ENCODE measurements at regions not wholly inside any gene's neighbourhood (a gene's known extent, or its start where the extent isn't known, plus 50 kb on each side); places are given as distances from the start of the nearest gene placed in this dataset.
A peak's percentile ranks its signal among the peaks of the same experiment; 100 is the strongest.

DNA sequence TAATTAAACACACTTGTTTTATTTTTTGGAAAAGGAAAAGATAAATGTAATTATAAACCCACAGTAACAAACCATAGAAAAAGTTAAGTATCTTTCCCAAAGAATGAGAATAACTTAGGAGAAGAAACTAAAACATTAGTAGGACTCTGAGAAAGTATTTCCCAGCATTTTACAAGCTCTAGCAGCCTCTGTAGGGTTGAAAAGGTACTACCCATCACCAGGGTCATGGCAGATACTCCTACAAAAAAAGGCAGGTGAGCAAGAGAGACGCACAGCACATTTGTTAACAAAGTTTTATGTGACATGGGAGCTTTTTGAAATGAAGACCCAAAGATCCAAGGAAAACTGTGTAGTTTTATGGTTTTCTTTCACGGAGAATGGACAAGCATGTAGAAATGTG lies 77.7 kb upstream of the FAM169A start:
- DNase-seq (ENCODE audit: low spot score in 2 of 2) (no peak), ATAC-seq (no peak)
- Mint-ChIP-seq H3K9me3 (no peaks in the 10 kb centered on the region), H3K36me3 (no peaks in the 10 kb centered on the region), H3K27ac (no peak overlapping the region)

DNA sequence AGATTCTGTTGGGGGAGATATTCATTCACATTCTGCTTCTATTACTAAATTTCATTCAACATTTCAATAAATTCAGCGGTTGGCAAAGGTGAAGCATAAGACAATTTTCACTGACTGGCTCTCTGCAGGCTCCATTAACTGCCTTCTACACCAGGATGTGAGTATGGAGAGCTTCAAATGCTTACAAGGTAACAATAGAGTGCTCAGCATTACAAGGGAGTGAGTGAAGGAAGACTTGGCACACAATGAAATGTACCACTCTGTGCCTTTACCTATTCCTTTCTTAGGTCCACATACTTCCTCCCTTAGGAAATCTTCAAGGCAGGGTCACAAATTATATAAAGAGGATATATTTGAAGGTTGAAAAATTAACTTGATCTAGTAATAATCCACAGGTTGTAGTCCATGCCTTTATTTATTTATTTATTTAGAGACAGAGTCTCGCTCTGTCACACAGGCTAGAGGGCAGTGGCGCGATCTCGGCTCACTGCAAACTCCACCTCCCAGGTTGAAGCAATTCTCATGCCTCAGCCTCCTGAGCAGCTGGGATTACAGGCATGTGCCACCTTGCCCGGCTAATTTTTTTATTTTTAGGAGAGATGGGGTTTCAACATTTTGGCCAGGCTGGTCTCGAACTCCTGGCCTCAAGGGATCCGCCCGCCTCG lies 76.6 kb upstream of the FAM169A start:
- ATAC-seq (no peak), DNase-seq (ENCODE audit: low spot score in 2 of 2) (no peak)
- Mint-ChIP-seq H3K27ac (no peak overlapping the region), H3K9me3 (no peaks in the 10 kb centered on the region), H3K36me3 (no peaks in the 10 kb centered on the region)

DNA sequence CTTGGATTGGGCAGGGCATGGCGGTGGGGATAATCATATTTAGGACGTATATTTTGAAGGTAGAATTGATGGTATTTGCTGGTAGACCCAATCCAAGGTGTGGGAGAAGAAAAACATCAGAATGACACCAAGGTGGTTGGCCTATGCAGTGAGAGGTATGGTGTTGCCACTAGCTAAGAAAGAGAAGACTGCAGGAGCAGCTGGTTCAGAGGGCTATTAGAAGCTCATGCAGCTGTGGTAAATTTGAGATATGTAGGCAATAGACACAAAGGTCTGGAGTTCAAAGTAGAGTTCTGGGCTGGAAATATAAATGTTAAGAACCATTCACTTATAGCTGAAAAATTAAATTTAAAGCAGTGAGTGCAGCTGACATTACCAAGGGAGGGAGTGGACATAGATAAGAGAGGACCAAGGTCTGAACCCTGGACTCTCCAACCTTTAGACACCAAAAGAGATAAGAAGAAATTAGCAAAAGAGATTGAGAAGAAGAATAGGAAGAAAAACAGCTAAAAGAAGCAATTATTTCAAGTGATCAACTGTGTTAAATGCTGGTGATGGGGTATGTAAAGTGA lies 74.7 kb upstream of the FAM169A start:
- Mint-ChIP-seq H3K36me3 (no peaks in the 10 kb centered on the region), H3K27ac (no peak overlapping the region), H3K9me3 (no peaks in the 10 kb centered on the region)
- ATAC-seq (no peak), DNase-seq (ENCODE audit: low spot score in 2 of 2) (no peak)

DNA sequence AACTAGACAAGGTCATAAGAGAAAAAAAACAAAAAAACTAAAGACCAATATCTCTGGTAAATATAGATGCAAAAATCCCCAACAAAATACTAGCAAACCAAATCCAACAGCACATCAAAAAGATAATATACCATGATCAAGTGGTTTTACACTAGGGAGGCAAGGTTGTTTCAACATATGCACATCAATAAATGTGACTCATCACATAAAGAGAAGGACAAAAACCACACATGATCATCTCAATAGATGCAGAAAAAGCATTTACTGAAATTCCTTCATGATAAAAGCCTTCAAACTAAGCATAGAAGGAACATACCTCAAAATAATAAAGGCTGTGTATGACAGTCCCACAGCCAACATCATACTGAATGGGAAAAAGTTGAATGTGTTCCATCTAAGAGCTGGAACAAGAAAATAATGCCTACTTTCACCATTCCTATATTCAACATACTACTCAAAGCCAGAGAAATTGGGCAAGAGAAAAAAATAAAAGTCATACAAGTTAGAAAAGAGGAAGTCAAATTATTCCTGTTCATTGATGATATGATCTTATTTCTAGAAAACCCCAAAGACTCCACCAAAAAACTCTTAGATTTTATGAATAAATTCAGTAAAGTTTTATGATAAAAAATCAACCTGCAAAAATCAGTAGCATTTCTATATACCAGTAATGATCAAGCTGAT lies 72.2 kb upstream of the FAM169A start:
- DNase-seq (ENCODE audit: low spot score in 2 of 2): no peak
- H3K27ac Mint-ChIP-seq: no peak overlapping the region
- no peaks in the 10 kb centered on the region for H3K36me3 Mint-ChIP-seq
- no peak for ATAC-seq
- no peaks in the 10 kb centered on the region for H3K9me3 Mint-ChIP-seq

DNA sequence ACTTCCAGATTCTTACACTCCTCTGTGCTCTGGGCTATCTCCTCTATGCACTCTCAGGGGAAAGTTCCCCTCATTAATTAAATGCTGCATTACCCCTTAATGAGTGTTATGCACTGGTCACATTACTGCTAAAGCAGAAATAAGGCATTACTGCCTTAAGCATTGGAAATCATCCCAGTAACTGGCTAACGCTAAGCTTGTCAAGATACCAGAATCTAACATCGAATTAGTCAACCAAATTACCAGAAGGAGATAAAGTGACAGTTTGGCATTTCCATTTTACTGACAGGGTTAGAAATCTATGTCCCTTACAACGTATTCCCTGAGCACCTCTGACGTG lies 69.5 kb upstream of the FAM169A start:
- no peaks in the 10 kb centered on the region for H3K36me3 Mint-ChIP-seq
- peak overlapping the region; percentile 62 to 75 for H3K27ac Mint-ChIP-seq
- no peak for ATAC-seq
- no peaks in the 10 kb centered on the region for H3K9me3 Mint-ChIP-seq
- DNase-seq (ENCODE audit: low spot score in 2 of 2): no peak

DNA sequence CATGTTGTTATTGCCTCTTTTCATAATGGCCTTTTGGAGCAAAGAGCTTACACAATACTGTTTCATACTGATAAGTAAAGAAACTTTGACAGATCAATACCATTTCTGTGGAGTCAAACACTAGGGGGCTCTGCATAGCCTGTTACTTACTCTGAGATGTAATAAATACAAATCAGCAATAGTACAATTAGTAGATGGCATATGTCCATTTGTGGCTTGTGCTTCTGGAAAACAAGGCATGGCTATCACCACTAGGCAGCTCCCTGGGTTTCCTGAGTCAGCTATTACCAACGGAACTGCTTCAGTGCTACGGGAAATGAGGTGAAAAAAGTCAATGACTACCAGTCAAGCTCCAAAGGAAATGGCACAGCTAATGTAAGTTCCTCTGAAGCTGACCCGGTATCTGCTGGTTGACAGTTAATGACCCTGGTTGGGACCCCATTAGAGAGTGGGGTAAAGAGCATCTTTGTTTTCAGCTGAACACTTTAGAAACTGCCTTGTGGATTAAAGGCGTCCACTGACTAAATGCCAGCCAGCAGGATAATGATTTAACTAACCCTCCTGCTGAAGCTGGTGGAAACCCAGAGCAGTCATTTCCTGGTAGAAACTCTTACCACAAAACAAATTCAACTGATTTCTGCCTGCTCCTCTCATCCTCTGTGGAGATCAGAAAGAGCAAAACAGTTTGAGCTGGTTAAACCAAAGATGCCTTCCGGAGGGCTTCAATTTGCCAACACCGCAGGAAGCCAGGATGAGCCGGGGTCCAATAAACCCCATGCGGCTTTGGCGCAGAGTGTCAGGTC lies 69.0 kb upstream of the FAM169A start:
- Mint-ChIP-seq H3K9me3 (no peaks in the 10 kb centered on the region), H3K27ac (peak overlapping the region; percentile 62 to 75), H3K36me3 (no peaks in the 10 kb centered on the region)
- peak; percentile 91 to 92 for ATAC-seq
- peak in 1 of 2 donors; percentile 42 for DNase-seq (ENCODE audit: low spot score in 2 of 2)

DNA sequence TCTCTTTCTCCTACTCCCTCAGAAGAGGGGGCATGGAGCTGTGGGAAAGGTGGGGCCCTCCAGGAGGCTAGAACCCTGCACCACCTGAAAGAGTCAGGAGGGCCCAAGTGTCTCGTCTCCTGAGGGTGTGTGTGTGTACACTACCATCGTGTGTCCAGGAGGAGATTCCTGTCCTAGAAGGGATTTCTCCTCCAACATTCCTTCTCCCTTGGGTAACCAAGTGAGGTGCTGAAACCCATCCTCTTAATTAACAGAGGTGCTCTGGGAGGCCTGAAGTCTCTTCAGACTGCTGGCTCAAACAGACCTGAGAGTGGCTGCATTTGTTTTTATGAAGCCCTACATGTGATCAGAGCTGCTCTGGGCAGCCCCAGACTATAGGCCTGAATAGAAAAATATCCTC lies 61.1 kb upstream of the FAM169A start:
- Mint-ChIP-seq H3K27ac (no peak overlapping the region), H3K9me3 (no peaks in the 10 kb centered on the region), H3K36me3 (no peaks in the 10 kb centered on the region)
- ATAC-seq (no peak), DNase-seq (ENCODE audit: low spot score in 2 of 2) (no peak)

DNA sequence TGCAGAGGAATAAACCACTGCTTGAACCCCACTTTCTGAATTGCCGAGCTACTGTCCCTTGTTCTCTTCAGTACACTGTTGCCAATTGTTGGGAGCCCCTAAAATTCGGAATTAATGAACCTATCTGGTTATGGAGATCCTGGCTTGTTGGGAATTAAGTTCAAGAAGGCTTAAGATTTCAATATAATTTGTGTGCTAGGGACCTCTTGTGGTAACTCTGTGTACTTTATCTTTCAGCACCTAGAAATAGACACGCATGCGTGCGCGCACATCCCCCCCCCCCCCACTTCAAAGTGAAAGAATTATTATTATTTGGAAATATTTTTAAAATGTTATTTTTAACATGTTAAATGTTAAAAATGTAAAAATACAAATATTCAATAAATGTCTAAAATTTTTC lies 53.3 kb upstream of the FAM169A start:
- DNase-seq (ENCODE audit: low spot score in 2 of 2) (no peak), ATAC-seq (no peak)
- H3K27ac Mint-ChIP-seq: no peak overlapping the region
- no peaks in the 10 kb centered on the region for H3K36me3 Mint-ChIP-seq
- no peaks in the 10 kb centered on the region for H3K9me3 Mint-ChIP-seq

DNA sequence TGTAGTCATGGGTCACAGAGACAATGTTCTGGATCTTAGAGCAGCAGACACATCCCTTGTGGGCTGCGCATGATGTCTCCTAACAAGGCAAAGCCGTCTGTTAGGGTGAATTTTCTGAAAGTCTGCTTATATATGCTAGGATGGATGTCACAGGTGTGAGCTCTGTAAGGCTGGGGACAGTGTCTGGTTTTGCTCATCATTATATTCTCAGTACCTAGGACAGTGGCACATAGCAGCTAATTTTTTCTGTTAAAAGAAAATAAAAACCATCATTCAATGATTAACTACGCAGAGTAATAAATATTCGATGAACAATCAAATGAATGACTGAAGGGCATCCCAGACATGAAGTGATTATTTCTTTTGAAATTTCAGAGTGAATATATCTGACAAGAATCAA lies 52.9 kb upstream of the FAM169A start:
- no peak overlapping the region for H3K27ac Mint-ChIP-seq
- ATAC-seq: no peak
- H3K36me3 Mint-ChIP-seq: no peaks in the 10 kb centered on the region
- DNase-seq (ENCODE audit: low spot score in 2 of 2): no peak
- H3K9me3 Mint-ChIP-seq: no peaks in the 10 kb centered on the region

DNA sequence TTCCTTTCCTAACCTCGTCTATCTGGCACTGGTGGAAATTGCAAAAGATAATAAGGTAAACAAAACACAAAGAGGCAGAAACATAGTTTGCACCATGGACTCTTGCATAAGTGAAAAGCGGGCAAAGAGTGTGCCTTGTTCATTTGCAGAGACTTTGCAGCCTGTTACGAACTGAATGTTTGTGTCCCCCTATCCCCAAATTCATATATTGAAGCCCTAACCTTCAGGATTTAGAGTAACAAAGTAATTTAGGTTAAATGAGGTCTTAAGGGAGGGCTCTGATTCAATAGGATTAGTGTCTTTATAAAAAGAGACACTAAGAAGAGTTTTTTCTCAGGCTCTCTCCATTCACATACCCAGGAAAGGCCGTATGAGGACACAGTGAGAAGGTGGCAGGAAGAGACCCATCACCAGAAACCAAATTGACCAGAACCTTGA lies 52.1 kb upstream of the FAM169A start:
- no peak for DNase-seq (ENCODE audit: low spot score in 2 of 2)
- no peaks in the 10 kb centered on the region for H3K9me3 Mint-ChIP-seq

DNA sequence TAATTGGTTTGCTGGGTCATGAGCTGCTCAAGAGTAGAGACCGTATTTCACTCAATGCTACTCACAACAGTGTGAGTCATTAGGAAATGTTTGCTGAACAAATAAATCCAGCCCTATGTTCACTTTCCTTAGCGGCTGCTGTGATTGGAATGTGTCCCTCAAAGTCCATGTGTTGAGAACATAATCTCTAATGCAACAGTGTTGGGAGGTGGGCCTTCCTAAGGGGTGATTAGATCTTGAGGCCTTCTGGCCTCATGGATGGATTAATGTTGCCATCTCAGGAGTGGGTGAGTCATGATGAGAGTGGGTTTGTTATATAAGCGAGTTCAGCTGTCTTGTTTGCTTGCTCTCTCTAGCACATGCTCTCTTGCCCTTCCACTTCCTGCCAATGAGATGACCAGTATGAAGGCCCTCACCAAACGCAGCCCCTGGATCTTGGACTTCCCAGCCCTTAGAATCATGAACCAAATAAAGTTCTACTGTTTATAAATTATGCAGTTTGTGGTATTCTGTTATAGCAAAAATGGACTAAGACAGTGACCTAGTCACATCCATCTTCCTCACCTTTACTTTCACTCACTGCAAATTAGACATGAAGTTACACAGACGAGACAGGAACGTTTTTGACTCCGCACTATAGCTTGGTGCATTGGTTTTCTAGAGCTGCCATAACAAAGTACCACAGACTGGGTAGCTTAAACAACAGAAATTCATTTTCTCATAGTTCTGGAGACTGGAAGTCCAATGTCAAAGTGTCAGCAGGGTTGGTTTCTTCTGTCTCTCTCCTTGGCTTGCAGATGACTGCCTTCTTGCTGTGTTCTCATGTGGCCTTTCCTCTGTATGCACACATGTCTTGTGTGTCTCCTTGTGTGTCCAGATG lies 50.9 kb upstream of the FAM169A start:
- no peak overlapping the region for H3K27ac Mint-ChIP-seq
- no peak for DNase-seq (ENCODE audit: low spot score in 2 of 2)
- no peaks in the 10 kb centered on the region for H3K36me3 Mint-ChIP-seq
- no peaks in the 10 kb centered on the region for H3K9me3 Mint-ChIP-seq
- no peak for ATAC-seq

More for the DNA sequence above, 52.1 kb upstream of the FAM169A start:
- ATAC-seq: no peak
- Mint-ChIP-seq H3K36me3 (no peaks in the 10 kb centered on the region), H3K27ac (no peak overlapping the region)
